ENCODE measurements at regions not wholly inside any gene's neighbourhood (a gene's known extent, or its start where the extent isn't known, plus 50 kb on each side); places are given as distances from the start of the nearest gene placed in this dataset.

DNA sequence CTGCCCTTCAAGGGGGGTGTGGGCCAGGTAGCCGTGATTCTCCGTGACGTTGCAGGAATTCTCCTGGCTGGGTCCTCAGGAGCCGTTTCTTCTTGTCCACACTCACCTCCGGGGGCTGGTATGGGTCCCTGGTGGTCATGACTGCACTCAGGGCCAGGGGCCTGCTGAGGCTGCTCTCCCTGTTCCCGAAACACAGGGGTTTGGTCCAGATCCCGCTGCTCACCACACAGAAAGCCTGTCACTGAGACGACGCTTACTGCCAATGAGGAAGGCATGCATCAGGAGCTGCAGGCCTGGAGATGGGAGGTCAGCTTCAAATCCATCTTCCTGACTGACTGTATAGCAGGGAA, 160.7 kb downstream of the RTP5 start:
- Histone ChIP-seq H3K27me3 (peaks cover 48% of the 10 kb centered on the region), H3K27ac (no peak overlapping the region), H3K4me3 (no peak overlapping the region), H3K9me3 (no peaks in the 10 kb centered on the region), H3K36me3 (no peaks in the 10 kb centered on the region), H3K4me1 (no peaks in the 10 kb centered on the region)
- no peak for ATAC-seq
- TF ChIP-seq POLR2AphosphoS5 (IDR thresholded peaks at IDR 0.05), result no peak
- no peak for TF ChIP-seq POLR2A (IDR thresholded peaks at IDR 0.05)
- no peak for TF ChIP-seq EP300 (IDR thresholded peaks at IDR 0.05)
- TF ChIP-seq, protein P1, sequence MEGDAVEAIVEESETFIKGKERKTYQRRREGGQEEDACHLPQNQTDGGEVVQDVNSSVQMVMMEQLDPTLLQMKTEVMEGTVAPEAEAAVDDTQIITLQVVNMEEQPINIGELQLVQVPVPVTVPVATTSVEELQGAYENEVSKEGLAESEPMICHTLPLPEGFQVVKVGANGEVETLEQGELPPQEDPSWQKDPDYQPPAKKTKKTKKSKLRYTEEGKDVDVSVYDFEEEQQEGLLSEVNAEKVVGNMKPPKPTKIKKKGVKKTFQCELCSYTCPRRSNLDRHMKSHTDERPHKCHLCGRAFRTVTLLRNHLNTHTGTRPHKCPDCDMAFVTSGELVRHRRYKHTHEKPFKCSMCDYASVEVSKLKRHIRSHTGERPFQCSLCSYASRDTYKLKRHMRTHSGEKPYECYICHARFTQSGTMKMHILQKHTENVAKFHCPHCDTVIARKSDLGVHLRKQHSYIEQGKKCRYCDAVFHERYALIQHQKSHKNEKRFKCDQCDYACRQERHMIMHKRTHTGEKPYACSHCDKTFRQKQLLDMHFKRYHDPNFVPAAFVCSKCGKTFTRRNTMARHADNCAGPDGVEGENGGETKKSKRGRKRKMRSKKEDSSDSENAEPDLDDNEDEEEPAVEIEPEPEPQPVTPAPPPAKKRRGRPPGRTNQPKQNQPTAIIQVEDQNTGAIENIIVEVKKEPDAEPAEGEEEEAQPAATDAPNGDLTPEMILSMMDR (IDR thresholded peaks at IDR 0.05), result no peak
- WGBS, 2 donors (ENCODE audit: low coverage in 1 of 2), result 70 to 84% methylated on average over 2 to 5 of the region's 9 CpGs

DNA sequence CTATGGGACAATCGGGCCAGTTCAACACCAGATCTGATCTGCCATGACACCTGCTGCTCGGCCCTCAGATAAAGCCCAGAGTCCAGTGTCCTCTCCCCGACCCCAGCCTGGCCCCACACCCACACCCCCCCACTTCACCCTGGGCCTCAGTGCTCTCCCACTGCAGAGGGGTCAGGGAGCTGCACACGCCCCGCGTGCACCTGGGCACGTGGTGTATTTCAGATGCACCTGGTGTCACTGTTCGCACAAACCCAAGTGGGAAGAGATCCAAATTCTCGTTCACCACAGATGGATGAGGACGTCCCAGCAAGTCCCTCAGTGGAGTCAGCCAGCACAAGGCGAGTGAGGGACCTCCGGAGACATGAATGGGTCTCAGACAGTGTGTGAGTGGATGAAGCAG, 161.3 kb downstream of the RTP5 start:
- Histone ChIP-seq H3K4me3 (no peak overlapping the region), H3K27me3 (peaks cover 50% of the 10 kb centered on the region), H3K4me1 (no peaks in the 10 kb centered on the region), H3K36me3 (no peaks in the 10 kb centered on the region), H3K9me3 (no peaks in the 10 kb centered on the region), H3K27ac (no peak overlapping the region)
- no peak for ATAC-seq
- WGBS, 2 donors (ENCODE audit: low coverage in 1 of 2), result 65% methylated on average over 4 of the region's 12 CpGs; no CpG with 5 or more reads in 1 of the 2 donors
- TF ChIP-seq POLR2A (IDR thresholded peaks at IDR 0.05), result no peak
- TF ChIP-seq, protein P1 (IDR thresholded peaks at IDR 0.05), result no peak
- TF ChIP-seq EP300 (IDR thresholded peaks at IDR 0.05), result no peak
- no peak for TF ChIP-seq POLR2AphosphoS5 (IDR thresholded peaks at IDR 0.05)

DNA sequence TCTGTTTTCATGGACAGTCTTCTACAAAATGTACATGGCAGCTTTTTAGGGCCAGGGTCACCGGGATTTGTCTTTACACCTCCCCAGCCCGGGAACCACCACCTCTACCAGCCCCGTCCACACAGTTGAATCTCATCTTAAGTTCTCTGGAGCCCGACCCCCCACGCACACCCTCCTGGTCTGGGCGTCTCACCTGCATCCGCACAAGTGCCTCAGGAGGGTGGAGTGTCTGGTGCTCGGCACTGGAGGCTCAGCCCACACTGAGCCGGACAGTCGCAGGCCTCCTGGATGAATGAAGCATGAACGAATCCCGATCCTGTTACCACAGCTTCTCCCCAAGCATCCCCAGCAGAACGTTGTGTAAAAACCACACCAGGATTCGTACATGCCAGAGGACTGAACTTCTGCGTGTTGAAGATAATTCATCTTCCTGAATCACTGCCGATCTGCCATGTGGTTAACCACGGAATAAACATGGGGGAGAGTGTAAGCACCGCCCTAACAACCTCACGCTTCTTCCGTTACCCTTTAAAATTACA, 162.0 kb downstream of the RTP5 start:
- Histone ChIP-seq H3K27ac (no peak overlapping the region), H3K4me3 (no peak overlapping the region), H3K4me1 (no peaks in the 10 kb centered on the region), H3K9me3 (no peaks in the 10 kb centered on the region), H3K36me3 (no peaks in the 10 kb centered on the region), H3K27me3 (peaks cover 53% of the 10 kb centered on the region)
- WGBS, 2 donors (ENCODE audit: low coverage in 1 of 2), result 77 to 78% methylated on average over 8 of the region's 20 CpGs
- ATAC-seq, result no peak
- TF ChIP-seq, protein P1 (IDR thresholded peaks at IDR 0.05), result no peak
- TF ChIP-seq EP300 (IDR thresholded peaks at IDR 0.05), result no peak
- TF ChIP-seq POLR2A (IDR thresholded peaks at IDR 0.05), result no peak
- TF ChIP-seq POLR2AphosphoS5 (IDR thresholded peaks at IDR 0.05), result no peak

DNA sequence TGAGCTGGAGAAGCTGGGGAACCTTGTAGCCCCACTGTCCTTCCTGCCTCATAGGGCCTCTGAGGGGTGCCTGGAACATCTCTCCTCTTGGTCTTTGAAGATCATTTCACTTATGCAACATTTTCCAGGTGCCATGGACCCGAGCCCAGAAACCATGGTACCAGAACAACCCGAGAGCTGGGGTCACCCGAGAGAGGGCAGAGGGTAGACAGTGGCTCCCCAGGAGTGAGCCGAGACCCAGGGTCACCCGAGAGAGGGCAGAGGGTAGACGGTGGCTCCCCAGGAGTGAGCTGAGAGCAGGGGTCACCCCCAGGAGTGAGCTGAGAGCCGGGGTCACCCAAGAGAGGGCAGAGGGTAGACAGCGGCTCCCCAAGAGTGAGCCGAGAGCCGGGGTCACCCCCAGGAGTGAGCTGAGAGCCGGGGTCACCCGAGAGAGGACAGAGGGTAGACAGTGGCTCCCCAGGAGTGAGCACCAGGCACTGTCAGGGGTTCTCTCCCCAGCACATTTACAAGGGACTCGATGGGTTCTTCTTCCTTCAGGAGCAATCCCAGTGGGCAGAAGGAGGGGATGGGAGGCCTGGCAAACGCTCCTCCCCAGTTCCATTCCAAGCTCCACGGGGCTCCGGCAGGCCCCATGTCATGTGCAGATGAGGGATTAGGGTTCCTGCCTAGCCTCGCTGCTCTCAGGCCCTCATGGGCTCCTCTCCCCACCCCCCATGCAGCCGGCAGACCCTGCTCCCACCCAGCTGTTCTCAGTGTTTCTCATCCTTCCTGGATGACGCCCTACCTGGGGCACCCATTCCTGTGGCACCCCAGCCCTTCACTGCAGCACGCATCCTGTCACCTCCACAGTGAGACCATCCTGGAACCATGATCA, 163.5 kb downstream of the RTP5 start:
- 60 to 63% methylated on average over 11 to 17 of the region's 20 CpGs for whole genome bisulfite sequencing, 2 donors (ENCODE audit: low coverage in 1 of 2)
- H3K4me3 ChIP-seq, result no peak overlapping the region
- peaks cover 44% of the 10 kb centered on the region for H3K27me3 ChIP-seq
- TF ChIP-seq, protein P1 (IDR thresholded peaks at IDR 0.05), result no peak
- TF ChIP-seq EP300 (IDR thresholded peaks at IDR 0.05) (no peak), POLR2A (IDR thresholded peaks at IDR 0.05) (no peak), POLR2AphosphoS5 (IDR thresholded peaks at IDR 0.05) (no peak)
- H3K4me1 ChIP-seq, result no peaks in the 10 kb centered on the region
- no peak overlapping the region for H3K27ac ChIP-seq
- no peaks in the 10 kb centered on the region for H3K9me3 ChIP-seq
- no peak for ATAC-seq
- no peaks in the 10 kb centered on the region for H3K36me3 ChIP-seq

DNA sequence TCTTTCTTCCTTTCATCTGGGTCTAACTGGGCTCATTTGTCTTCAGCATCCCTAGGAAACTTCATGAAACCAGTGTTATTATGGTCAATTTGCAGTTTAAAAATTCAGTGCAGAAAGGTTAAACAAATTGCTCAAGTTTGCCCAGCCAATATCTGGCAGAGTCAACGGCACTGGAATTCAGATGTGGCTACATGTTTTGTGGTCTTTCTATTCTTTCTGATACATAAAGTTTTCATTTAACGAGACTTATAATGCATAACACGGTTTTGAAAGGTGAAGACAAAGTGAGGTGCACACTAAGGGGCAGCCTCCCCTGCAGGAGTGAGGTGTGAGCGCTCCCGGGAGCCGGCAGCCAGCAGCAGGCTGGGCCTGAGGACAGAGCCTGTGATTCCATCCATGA, 164.6 kb downstream of the RTP5 start:
- Histone ChIP-seq H3K9me3 (no peaks in the 10 kb centered on the region), H3K4me1 (no peaks in the 10 kb centered on the region), H3K4me3 (no peak overlapping the region), H3K36me3 (no peaks in the 10 kb centered on the region), H3K27me3 (peaks cover 50% of the 10 kb centered on the region), H3K27ac (no peak overlapping the region)
- TF ChIP-seq POLR2A (IDR thresholded peaks at IDR 0.05) (no peak), POLR2AphosphoS5 (IDR thresholded peaks at IDR 0.05) (no peak), EP300 (IDR thresholded peaks at IDR 0.05) (no peak)
- TF ChIP-seq, protein P1 (IDR thresholded peaks at IDR 0.05), result no peak
- ATAC-seq, result no peak
- 52% methylated on average over 6 of the region's 6 CpGs; no CpG with 5 or more reads in 1 of the 2 donors for WGBS, 2 donors (ENCODE audit: low coverage in 1 of 2)

Data from gastroesophageal sphincter (tissue), 4 donors.